Activated CD8-positive, alpha-beta memory T cell treated with anti-CD3 and anti-CD28 coated beads for 36 hours (primary cell): ENCODE measurements at regions not wholly inside any gene's neighbourhood (a gene's known extent, or its start where the extent isn't known, plus 50 kb on each side); places are given as distances from the start of the nearest gene placed in this dataset.
"Not testable (repeated sequence)": the region's sequence is repeated elsewhere in the genome, so short reads cannot be mapped to it uniquely, and the experiment has no call there.

Experiments
- CTCF ChIA-PET: fragments of 350-600 bp; sonication (Branson Sonifier 250); formaldehyde crosslinking; loops from one replicate; lab custom pipeline; 2021; ENCODE audit warnings: antibody characterized with exemption; lab: Charles Lee
- POLR2A ChIA-PET: fragments of 350-600 bp; sonication (Branson Sonifier 250); formaldehyde crosslinking; loops from one replicate; lab custom pipeline; 2021; ENCODE audit warnings: antibody characterized with exemption; lab: Charles Lee

GRCh38 chr6:27597031-27597567, 124.2 kb upstream of the ZNF184 start:
- POLR2A ChIA-PET, CTCF ChIA-PET: not testable (repeated sequence)

- ChIA-PET CTCF (no interaction called here), POLR2A (interaction anchor here (0.6 kb wide), 1 partner anchor 121 kb away, joined by 3 read pairs; no protein-coding TSS in a partner anchor)
These were observed 121.0 kb upstream of the ZNF184 start for GRCh38 chr6:27593861-27594260.

- ChIA-PET CTCF (no interaction called here), POLR2A (interaction anchor here (0.6 kb wide), 1 partner anchor 122 kb away, joined by 3 read pairs; no protein-coding TSS in a partner anchor)
These were observed 120.4 kb upstream of the ZNF184 start for GRCh38 chr6:27593200-27593818.

- ChIA-PET CTCF (no interaction called here), POLR2A (no interaction called here)
These were observed 119.7 kb upstream of the ZNF184 start for GRCh38 chr6:27592481-27593199.

GRCh38 chr6:27591699-27592480, 119.0 kb upstream of the ZNF184 start:
- POLR2A ChIA-PET: no interaction called here
- CTCF ChIA-PET: no interaction called here

GRCh38 chr6:27585316-27585715, 112.4 kb upstream of the ZNF184 start:
- POLR2A ChIA-PET, CTCF ChIA-PET: not testable (repeated sequence)

- ChIA-PET POLR2A (no interaction called here), CTCF (no interaction called here)
These were observed 111.4 kb upstream of the ZNF184 start for GRCh38 chr6:27584326-27584725.

GRCh38 chr6:27582928-27583725, 110.2 kb upstream of the ZNF184 start:
- CTCF ChIA-PET: no interaction called here
- POLR2A ChIA-PET: no interaction called here

- POLR2A ChIA-PET: no interaction called here
These were observed 107.1 kb upstream of the ZNF184 start for GRCh38 chr6:27579973-27580372.

GRCh38 chr6:27577922-27578321, 105.0 kb upstream of the ZNF184 start:
- CTCF ChIA-PET: no interaction called here
- POLR2A ChIA-PET: no interaction called here

More at GRCh38 chr6:27579973-27580372, 107.1 kb upstream of the ZNF184 start:
- CTCF ChIA-PET: no interaction called here

GRCh38 chr6:27575594-27576361, 102.9 kb upstream of the ZNF184 start:
- ChIA-PET CTCF (no interaction called here), POLR2A (no interaction called here)

- ChIA-PET POLR2A (no interaction called here), CTCF (interaction anchor here (0.8 kb wide), 1 partner anchor 256 kb away, joined by 3 read pairs; no protein-coding TSS in a partner anchor)
These were observed 95.5 kb upstream of the ZNF184 start for GRCh38 chr6:27568226-27568897.

- CTCF ChIA-PET: no interaction called here
- POLR2A ChIA-PET: no interaction called here
These were observed 93.2 kb upstream of the ZNF184 start for GRCh38 chr6:27565839-27566779.

GRCh38 chr6:27562027-27562410, 89.1 kb upstream of the ZNF184 start:
- CTCF ChIA-PET: no interaction called here
- POLR2A ChIA-PET: interaction anchor here (0.5 kb wide), 1 partner anchor 339 kb away, joined by 3 read pairs; no protein-coding TSS in a partner anchor

- CTCF ChIA-PET: no interaction called here
- POLR2A ChIA-PET: no interaction called here
These were observed 85.3 kb upstream of the ZNF184 start for GRCh38 chr6:27558028-27558724.

- CTCF ChIA-PET: no interaction called here
- POLR2A ChIA-PET: no interaction called here
These were observed 83.5 kb upstream of the ZNF184 start for GRCh38 chr6:27556406-27556805.
